ENCODE measurements at regions not wholly inside any gene's neighbourhood (a gene's known extent, or its start where the extent isn't known, plus 50 kb on each side); places are given as distances from the start of the nearest gene placed in this dataset.

- TF ChIP-seq CTCF (conservative IDR thresholded peaks at IDR 0.05; ENCODE audit: low read depth, low read length) = no peak
- no peak for DNase-seq (ENCODE audit: low read depth)
- no peak overlapping the region for H3K4me3 ChIP-seq (ENCODE audit: low read depth, low read length)
Observed at GRCh38 chr7:25541877-25542276, 313.6 kb upstream of the NPVF start.

- no peak for DNase-seq (ENCODE audit: low read depth)
- TF ChIP-seq CTCF (conservative IDR thresholded peaks at IDR 0.05; ENCODE audit: low read depth, low read length) = no peak
- H3K4me3 ChIP-seq (ENCODE audit: low read depth, low read length) = no peak overlapping the region
Observed at GRCh38 chr7:25543210-25543609, 314.9 kb upstream of the NPVF start.

GRCh38 chr7:25543798-25544197 is 315.5 kb upstream of the NPVF start:
- no peak for TF ChIP-seq CTCF (conservative IDR thresholded peaks at IDR 0.05; ENCODE audit: low read depth, low read length)
- no peak overlapping the region for H3K4me3 ChIP-seq (ENCODE audit: low read depth, low read length)
- no peak for DNase-seq (ENCODE audit: low read depth)

- H3K4me3 ChIP-seq (ENCODE audit: low read depth, low read length) = no peak overlapping the region
- DNase-seq (ENCODE audit: low read depth) = no peak
- TF ChIP-seq CTCF (conservative IDR thresholded peaks at IDR 0.05; ENCODE audit: low read depth, low read length) = no peak
Observed at GRCh38 chr7:25544254-25544653, 316.0 kb upstream of the NPVF start.

- no peak overlapping the region for H3K4me3 ChIP-seq (ENCODE audit: low read depth, low read length)
- no peak for DNase-seq (ENCODE audit: low read depth)
- TF ChIP-seq CTCF (conservative IDR thresholded peaks at IDR 0.05; ENCODE audit: low read depth, low read length) = no peak
Observed at GRCh38 chr7:25545124-25546008, 317.1 kb upstream of the NPVF start.

- DNase-seq (ENCODE audit: low read depth) = no peak
- TF ChIP-seq CTCF (conservative IDR thresholded peaks at IDR 0.05; ENCODE audit: low read depth, low read length) = no peak
- H3K4me3 ChIP-seq (ENCODE audit: low read depth, low read length) = no peak overlapping the region
Observed at GRCh38 chr7:25546306-25546705, 318.0 kb upstream of the NPVF start.
